GM12873 (cell line): ENCODE measurements at regions not wholly inside any gene's neighbourhood (a gene's known extent, or its start where the extent isn't known, plus 50 kb on each side); places are given as distances from the start of the nearest gene placed in this dataset.

ENCODE experiments used
- CTCF ChIP-seq: IDR thresholded peaks from 2 replicates; pipeline ENCODE4 v1.5.1; 2012; ENCODE audit warnings: low read depth, mild to moderate bottlenecking, moderate library complexity, low read length, control low read depth; ENCODE audit not compliant: insufficient read depth; ENCODE audit errors: missing control alignments

GRCh38 chr5:100165309-100165708 lies 369.9 kb upstream of the FAM174A start:
- TF ChIP-seq CTCF = no peak

- no peak for TF ChIP-seq CTCF
These were observed 373.3 kb upstream of the FAM174A start for GRCh38 chr5:100161868-100162267.

- no peak for TF ChIP-seq CTCF
These were observed 378.1 kb upstream of the FAM174A start for GRCh38 chr5:100157066-100157465.

GRCh38 chr5:100148239-100148638 lies 386.9 kb upstream of the FAM174A start:
- TF ChIP-seq CTCF = no peak

- no peak for TF ChIP-seq CTCF
These were observed 392.6 kb upstream of the FAM174A start for GRCh38 chr5:100142607-100143006.

- no peak for TF ChIP-seq CTCF
These were observed 404.0 kb upstream of the FAM174A start for GRCh38 chr5:100131161-100131560.

- no peak for TF ChIP-seq CTCF
These were observed 404.9 kb upstream of the FAM174A start for GRCh38 chr5:100130307-100130706.

GRCh38 chr5:100119903-100120302 lies 415.3 kb upstream of the FAM174A start:
- TF ChIP-seq CTCF = no peak
